Duodenal mucosa (tissue), 2 donors: ENCODE measurements at regions not wholly inside any gene's neighbourhood (a gene's known extent, or its start where the extent isn't known, plus 50 kb on each side); places are given as distances from the start of the nearest gene placed in this dataset.
"Not testable (repeated sequence)": the region's sequence is repeated elsewhere in the genome, so short reads cannot be mapped to it uniquely, and the experiment has no call there.

Source experiments
- H3K27ac ChIP-seq: one replicate; pipeline ENCODE4 v1.7.0; 2013; ENCODE audit warnings: low read depth, low read length
- H3K27me3 ChIP-seq, 2 donors: one replicate each; pipeline ENCODE4 v1.7.0; 2013; ENCODE audit warnings: low read length in 2 of 2, control low read depth in 1 of 2; ENCODE audit not compliant: insufficient read depth in 2 of 2, control insufficient read depth in 1 of 2
- H3K36me3 ChIP-seq, 2 donors: one replicate each; pipeline ENCODE4 v1.7.0; 2013; ENCODE audit warnings: low read length in 2 of 2, control low read depth in 1 of 2; ENCODE audit not compliant: insufficient read depth in 2 of 2, control insufficient read depth in 1 of 2
- H3K4me1 ChIP-seq, 2 donors: one replicate each; pipeline ENCODE4 v1.7.0; 2013; ENCODE audit warnings: low read length in 2 of 2, control low read depth in 1 of 2; ENCODE audit not compliant: insufficient read depth in 2 of 2, control insufficient read depth in 1 of 2
- H3K4me3 ChIP-seq, 2 donors: one replicate each; pipeline ENCODE4 v1.7.0; 2013; ENCODE audit warnings: low read length in 2 of 2, low read depth in 1 of 2
- H3K9ac ChIP-seq, 2 donors: one replicate each; pipeline ENCODE4 v1.7.0; 2013; ENCODE audit warnings: low read length in 2 of 2, low read depth in 1 of 2
- H3K9me3 ChIP-seq, 2 donors: one replicate each; pipeline ENCODE4 v1.7.0; 2013; ENCODE audit warnings: low read length in 2 of 2, control low read depth in 1 of 2; ENCODE audit not compliant: control insufficient read depth in 1 of 2

DNA sequence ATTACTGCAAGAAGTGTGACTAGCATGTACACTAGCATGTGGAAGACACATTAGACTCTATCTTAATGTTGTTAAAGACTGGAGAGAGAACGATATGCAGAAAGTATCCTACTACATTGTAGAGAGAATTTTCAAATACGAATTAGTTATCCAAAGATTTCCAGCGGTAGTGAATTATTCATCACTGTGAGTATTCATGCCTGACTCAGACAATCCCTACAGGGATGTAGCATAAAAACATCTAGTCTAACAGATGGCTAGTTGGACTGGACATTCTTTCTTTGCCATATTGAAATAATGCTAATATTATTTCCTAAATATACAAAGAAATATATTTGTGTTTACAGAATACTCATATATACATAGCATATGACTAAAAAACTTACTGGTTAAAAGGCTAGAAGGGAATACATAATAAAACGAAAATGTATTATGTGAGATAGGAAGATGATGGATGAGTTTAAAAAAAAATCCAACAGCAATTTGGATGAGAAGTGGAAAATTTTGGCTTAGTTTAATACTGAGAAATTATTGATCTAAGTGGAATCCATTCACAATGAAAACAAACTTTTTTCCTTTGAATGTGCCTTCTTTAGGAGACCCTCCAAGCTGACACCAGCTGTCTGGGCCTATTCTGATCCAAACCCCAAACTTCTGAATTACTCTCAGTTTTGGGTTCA, 580.7 kb downstream of the RFPL4B start:
- Histone ChIP-seq H3K36me3 (no peaks in the 10 kb centered on the region), H3K27me3 (no peaks in the 10 kb centered on the region), H3K9ac (no peak overlapping the region), H3K4me1 (no peaks in the 10 kb centered on the region), H3K27ac (no peak overlapping the region), H3K4me3 (no peak overlapping the region), H3K9me3 (peaks cover 0 to 3% of the 10 kb centered on the region in 2 donors)

DNA sequence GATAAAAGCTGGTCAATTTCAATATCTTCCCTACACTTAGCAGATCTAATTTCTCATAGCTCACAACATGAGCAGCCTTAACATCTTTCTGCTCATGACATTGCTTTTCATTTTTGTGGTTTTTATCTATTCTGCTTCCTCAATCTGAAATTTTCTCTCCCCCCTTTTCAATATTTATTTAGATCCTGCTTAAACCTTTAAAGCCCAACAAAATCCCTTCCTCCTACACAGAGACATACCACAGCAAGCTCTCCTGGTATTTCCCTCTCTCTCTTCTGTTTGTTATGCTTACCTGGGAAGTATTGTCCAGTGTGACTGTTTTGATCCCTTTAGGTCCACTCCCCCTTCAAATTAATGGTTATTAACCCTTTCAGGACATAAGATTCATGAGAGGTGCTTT, 582.5 kb downstream of the RFPL4B start:
- Histone ChIP-seq H3K9ac (no peak overlapping the region), H3K9me3 (no peaks in the 10 kb centered on the region), H3K36me3 (no peaks in the 10 kb centered on the region), H3K27ac (no peak overlapping the region), H3K27me3 (no peaks in the 10 kb centered on the region), H3K4me3 (no peak overlapping the region), H3K4me1 (no peaks in the 10 kb centered on the region)

DNA sequence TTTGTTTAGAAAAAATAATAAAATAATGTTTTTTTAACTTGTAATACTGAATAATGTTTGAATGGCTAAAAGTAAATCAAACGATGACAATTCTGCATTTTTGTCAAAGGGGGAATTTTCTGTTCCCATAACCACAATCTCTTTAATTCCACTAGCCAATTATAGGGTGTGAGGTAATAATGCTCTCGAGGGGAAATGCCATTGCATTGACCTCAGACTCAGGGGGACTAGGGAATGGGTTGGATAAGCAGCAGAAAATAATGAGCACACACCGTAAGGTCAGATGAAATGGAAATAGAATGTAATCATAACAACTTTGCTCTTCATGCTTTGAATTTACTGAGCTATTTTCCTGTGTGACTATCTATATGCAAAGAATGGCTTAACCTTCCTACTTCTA, 584.7 kb downstream of the RFPL4B start:
- H3K27me3 ChIP-seq: no peaks in the 10 kb centered on the region
- H3K4me1 ChIP-seq: no peaks in the 10 kb centered on the region
- no peak overlapping the region for H3K9ac ChIP-seq

DNA sequence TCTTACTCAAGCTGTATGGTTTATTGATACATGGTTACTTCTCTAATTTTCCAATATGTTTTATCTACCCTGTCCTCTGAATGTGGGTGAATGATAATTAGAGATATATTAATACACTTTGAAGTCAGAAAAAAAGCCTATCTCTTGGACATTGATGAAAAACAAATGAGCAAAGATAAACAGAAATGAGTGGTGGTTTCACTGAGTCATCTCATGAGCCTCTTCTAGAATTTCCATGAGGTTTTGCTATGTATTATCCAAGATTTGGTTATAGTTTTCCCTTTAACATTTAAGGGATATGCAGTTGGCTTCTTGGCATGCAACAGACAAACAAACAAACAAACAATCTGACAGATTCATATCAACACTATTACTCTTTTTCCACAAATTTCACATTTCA, 586.8 kb downstream of the RFPL4B start:
- H3K4me3 ChIP-seq: no peak overlapping the region
- no peaks in the 10 kb centered on the region for H3K27me3 ChIP-seq
- no peaks in the 10 kb centered on the region for H3K36me3 ChIP-seq
- no peak overlapping the region for H3K9ac ChIP-seq
- no peaks in the 10 kb centered on the region for H3K4me1 ChIP-seq
- H3K27ac ChIP-seq: no peak overlapping the region
- no peaks in the 10 kb centered on the region for H3K9me3 ChIP-seq

More for the DNA sequence above, 584.7 kb downstream of the RFPL4B start:
- Histone ChIP-seq H3K36me3 (no peaks in the 10 kb centered on the region), H3K4me3 (no peak overlapping the region), H3K9me3 (no peaks in the 10 kb centered on the region), H3K27ac (no peak overlapping the region)

DNA sequence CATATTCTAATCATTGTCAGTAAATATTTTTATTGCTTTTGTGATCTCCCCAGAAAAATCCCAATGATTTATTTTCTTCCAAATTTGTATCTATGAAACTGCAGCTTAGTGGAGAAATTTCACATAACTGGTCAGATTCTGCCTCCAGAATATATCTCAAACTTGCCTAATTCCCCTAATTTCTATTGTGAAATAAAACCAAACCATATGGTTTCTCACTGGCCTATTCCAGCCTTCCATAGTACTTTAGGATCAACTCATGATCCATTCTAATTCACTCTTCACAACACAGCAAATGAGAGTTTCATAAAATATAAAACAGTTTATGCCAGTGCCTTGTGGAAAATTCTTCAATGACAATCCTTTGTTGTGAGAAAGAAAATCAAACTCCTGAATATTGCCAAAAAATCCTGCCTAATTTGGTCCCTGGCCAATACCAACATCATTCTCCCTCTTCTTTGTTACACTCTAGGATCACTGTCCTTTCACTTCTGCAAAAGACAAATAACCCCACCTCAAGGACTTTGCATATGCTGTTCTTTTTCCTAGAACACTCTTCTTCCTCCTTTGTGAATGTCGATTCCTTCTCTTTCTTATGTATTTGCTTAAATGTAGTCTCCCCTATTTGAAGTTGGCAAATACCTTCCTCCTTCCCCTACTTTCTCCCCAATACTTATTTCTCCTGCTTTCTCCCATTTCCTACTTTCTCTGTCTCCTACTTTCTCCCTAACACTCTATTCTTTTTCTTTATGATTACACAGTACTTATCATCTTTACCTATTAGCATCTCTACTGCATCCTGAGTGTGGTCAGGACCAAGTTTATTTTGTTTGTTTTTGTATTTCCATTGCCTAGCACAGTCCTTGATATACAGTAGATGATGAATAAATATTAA, 587.5 kb downstream of the RFPL4B start:
- H3K27me3 ChIP-seq: no peaks in the 10 kb centered on the region
- no peaks in the 10 kb centered on the region for H3K9me3 ChIP-seq
- peaks cover 0 to 5% of the 10 kb centered on the region in 2 donors for H3K4me1 ChIP-seq
- no peaks in the 10 kb centered on the region for H3K36me3 ChIP-seq
- no peak overlapping the region for H3K27ac ChIP-seq
- H3K4me3 ChIP-seq: no peak overlapping the region
- H3K9ac ChIP-seq: no peak overlapping the region

DNA sequence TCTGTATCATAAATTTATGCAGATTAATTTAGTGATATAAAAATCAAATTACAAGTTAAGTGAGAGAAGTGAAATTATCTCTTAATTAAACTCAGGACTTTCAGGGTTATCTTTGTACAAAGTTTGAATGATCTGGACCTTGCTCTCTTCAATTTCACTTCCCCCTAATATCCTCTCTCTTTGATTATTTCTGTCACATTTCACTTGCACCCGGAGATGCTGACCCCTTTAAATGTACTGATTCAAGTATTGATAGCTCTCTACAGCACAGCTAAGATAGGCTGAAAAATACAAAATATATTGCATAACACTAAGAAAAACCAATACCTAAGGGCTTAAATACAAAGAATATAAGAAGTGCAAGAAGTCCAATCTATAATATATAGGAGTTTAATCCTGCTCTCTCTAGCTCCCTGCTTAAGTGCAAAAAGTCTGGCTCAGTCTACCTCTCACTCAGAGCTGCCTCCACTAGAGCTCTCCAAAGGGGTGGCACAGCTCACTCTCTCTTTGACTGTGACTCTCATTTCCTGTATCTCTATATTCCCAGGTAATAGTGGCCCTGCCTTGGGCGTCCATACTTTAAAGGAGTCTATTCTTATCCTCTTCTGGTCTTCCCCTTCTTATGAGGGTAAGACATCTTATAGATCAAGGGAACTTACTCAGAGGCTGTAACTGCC, 588.4 kb downstream of the RFPL4B start:
- H3K36me3 ChIP-seq: no peaks in the 10 kb centered on the region
- no peaks in the 10 kb centered on the region for H3K9me3 ChIP-seq
- H3K27ac ChIP-seq: no peak overlapping the region
- H3K4me1 ChIP-seq: peaks cover 0 to 5% of the 10 kb centered on the region in 2 donors
- no peak overlapping the region for H3K9ac ChIP-seq
- no peak overlapping the region for H3K4me3 ChIP-seq
- no peaks in the 10 kb centered on the region for H3K27me3 ChIP-seq

DNA sequence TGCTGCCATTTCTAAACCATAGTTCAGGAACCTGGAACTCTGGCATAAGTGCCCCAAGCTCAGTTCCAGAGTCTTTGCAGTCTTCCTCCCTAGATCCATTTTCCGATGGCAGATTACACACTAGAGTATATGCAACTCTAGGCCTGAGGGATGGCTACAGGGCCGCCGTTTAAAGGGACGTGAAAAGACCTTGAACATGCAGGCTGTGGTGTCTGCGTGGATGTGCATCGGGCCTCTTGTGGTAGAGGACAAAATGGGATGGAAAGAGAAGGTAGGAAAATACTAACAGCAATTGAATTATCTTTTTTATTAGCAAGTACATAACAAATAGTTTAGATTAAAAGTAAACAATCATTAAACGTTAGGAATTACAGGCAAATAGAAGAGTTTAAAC, 588.9 kb downstream of the RFPL4B start:
- Histone ChIP-seq H3K9me3 (no peaks in the 10 kb centered on the region), H3K4me1 (peaks cover 0 to 5% of the 10 kb centered on the region in 2 donors), H3K36me3 (no peaks in the 10 kb centered on the region), H3K9ac (no peak overlapping the region), H3K27me3 (no peaks in the 10 kb centered on the region), H3K4me3 (no peak overlapping the region), H3K27ac (no peak overlapping the region)

DNA sequence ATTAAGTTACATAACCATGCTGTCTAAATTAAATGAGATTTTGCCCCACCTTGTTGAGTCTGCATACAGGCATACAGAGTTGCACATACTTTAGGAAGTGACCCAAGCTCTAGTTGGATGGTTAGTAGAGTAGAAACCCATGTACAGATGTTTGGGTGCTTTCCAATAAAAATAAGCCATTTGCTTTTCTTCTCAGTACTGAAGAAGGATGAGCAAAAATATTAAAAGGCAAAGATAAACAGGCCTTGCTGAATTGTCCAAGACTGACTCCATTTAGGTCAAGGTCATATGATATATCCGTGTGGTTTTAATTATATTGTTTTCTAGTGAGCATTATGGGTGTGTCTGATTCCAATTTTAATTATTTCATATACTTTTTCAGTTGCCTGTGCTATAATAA, 589.4 kb downstream of the RFPL4B start:
- Histone ChIP-seq H3K4me3 (no peak overlapping the region), H3K27me3 (no peaks in the 10 kb centered on the region), H3K9ac (no peak overlapping the region), H3K36me3 (no peaks in the 10 kb centered on the region), H3K9me3 (no peaks in the 10 kb centered on the region), H3K4me1 (peaks cover 0 to 5% of the 10 kb centered on the region in 2 donors), H3K27ac (no peak overlapping the region)

DNA sequence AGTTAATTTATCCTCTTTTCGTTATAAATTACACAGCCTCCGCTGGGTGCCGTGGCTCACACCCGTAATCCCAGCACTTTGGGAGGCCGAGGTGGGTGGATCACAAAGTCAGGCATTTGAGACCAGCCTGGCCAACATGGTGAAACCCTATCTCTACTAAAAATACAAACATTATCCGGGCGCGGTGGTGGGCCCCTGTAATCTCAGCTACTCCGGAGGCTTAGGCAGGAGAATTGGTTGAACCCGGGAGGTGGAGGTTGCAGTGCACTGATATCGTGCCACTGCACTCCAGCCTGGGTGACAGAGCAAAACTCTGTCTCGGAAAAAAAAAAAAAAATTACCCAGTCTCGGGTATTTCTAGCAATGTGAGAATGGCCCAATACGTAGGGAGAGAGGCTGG, 590.6 kb downstream of the RFPL4B start:
- H3K4me3 ChIP-seq, H3K9me3 ChIP-seq, H3K27me3 ChIP-seq, H3K27ac ChIP-seq, H3K9ac ChIP-seq, H3K4me1 ChIP-seq, H3K36me3 ChIP-seq: not testable (repeated sequence)

DNA sequence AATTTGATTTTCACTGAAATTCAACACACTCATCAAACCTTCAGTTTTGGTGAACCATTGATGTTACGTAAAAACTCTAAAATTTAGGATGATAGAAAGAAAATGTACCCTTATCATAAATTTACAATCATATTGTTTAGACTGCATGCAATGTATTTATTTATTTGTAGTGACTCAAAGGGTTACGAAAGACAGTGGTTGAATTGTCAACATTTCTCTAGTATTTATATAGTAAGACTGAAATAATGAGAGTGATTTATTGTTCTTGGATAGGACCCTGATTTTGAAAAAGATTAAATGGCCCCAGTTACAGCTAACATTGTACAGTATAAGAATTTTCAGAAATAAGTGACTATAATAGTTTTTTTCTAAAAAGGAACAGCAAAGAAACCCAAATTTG, 591.5 kb downstream of the RFPL4B start:
- Histone ChIP-seq H3K4me1 (peaks cover 0 to 5% of the 10 kb centered on the region in 2 donors), H3K4me3 (no peak overlapping the region), H3K9ac (no peak overlapping the region), H3K27ac (no peak overlapping the region), H3K36me3 (no peaks in the 10 kb centered on the region), H3K27me3 (no peaks in the 10 kb centered on the region), H3K9me3 (no peaks in the 10 kb centered on the region)
